Adrenal gland (tissue), 9 donors: ENCODE measurements at regions not wholly inside any gene's neighbourhood (a gene's known extent, or its start where the extent isn't known, plus 50 kb on each side); places are given as distances from the start of the nearest gene placed in this dataset.

Experiments used
- DNase-seq, 7 donors: peaks; one replicate each; pipeline ENCODE4 v3.0.0-alpha.2; 2019 to 2020
- H3K27ac ChIP-seq, 5 donors: fragments of 200-600 bp; sonication (generic) in 4 of 5; 1 replicate in 3 of 5; 2 replicates in 2 of 5; pipeline versions ENCODE4 v1.5.1 to v1.8.0; 2016 to 2020; ENCODE audit warnings: mild to moderate bottlenecking in 1 of 5
- H3K27me3 ChIP-seq: fragments of 200-600 bp; 2 replicates; pipeline ENCODE4 v1.8.0; 2021
- H3K36me3 ChIP-seq, 2 donors: fragments of 200-600 bp; replicated peaks in 1 of 2; 1 replicate in 1 of 2; 2 replicates in 1 of 2; pipeline versions ENCODE4 v1.5.1 to v1.8.0; 2018 to 2022
- H3K4me1 ChIP-seq, 2 donors: fragments of 200-600 bp; replicated peaks in 1 of 2; 1 replicate in 1 of 2; 2 replicates in 1 of 2; pipeline versions ENCODE4 v1.5.1 to v1.8.0; 2018 to 2021
- H3K4me3 ChIP-seq, 4 donors: fragments of 200-600 bp; sonication (generic) in 3 of 4; one replicate each; pipeline ENCODE4 v1.5.1; 2016 to 2018
- H3K9me3 ChIP-seq, 3 donors: fragments of 200-600 bp; sonication (generic) in 1 of 3; replicated peaks in 1 of 3; 1 replicate in 2 of 3; 2 replicates in 1 of 3; pipeline versions ENCODE4 v1.5.1 to v1.8.0; 2016 to 2021
- CTCF ChIP-seq, 6 experiments: fragments of 450-650 bp in 4 of 6; fragments of 200-600 bp in 2 of 6; sonication (generic) in 1 of 6; IDR thresholded peaks; 1 replicate in 5 of 6; 2 replicates in 1 of 6; pipeline versions ENCODE4 v1.5.1 to v1.8.0; 2016 to 2021; ENCODE audit warnings: antibody characterized with exemption in 6 of 6, mild to moderate bottlenecking in 2 of 6, moderate library complexity in 1 of 6
- POLR2A ChIP-seq, 2 donors: fragments of 450-650 bp; IDR thresholded peaks; one replicate each; pipeline ENCODE4 v1.6.1; 2017; ENCODE audit warnings: antibody characterized with exemption in 2 of 2, mild to moderate bottlenecking in 2 of 2, moderate library complexity in 1 of 2
- WGBS, 4 donors: extraction: QIAGEN DNeasy Blood & Tissue Kit in 2 of 4; methylation state at CpG; one replicate each; pipeline versions ENCODE4 v1.1.5 to v1.1.7; 2013 to 2017; 5-methylcytosine and 5-hydroxymethylcytosine counted together
- intact Hi-C, 2 donors: fragments of 100-400 bp; cut with DNase I; formaldehyde crosslinking; loops; one replicate each; pipeline versions ENCODE4 v1.14.1 to v1.15.0; 2022 to 2023
- donor health status: healthy with polysubstance abuse.
- donor health status: Bipolar disorder and iron deficiency.
- donor health status: DM: yes; HTN: yes; CAD: no.
- donor health status: DM: no; HTN: no; CAD: no.
- donor health status: DM: no; HTN: no; CAD: no.

DNA sequence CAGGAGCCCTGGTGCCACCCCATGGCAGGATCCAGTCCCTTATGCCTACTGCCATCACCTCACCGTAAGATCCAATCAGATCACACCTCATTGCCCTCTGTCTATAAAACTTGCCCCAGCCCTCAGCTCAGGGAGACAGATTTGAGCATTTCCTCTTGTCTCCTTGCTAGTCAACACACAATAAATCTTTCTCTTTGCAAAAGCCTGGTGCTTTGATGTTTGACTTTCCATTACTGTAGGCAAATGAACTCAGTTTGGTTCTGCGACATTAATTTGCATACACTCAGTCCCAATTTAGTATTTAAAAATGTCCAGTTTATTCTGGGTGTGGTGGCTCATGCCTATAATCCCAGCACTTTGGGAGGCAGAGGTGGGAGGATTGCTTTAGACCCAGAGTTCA lies 188.4 kb downstream of the AEBP2 start:
- Histone ChIP-seq H3K4me3 (no peak overlapping the region), H3K27ac (no peak overlapping the region), H3K27me3 (no peaks in the 10 kb centered on the region), H3K9me3 (no peaks in the 10 kb centered on the region), H3K4me1 (no peaks in the 10 kb centered on the region), H3K36me3 (no peaks in the 10 kb centered on the region)
- WGBS, 4 donors = 64 to 97% (median 81%) methylated on average over 2 of the region's 2 CpGs
- no peak for TF ChIP-seq POLR2A (IDR thresholded peaks at IDR 0.05)
- no peak for TF ChIP-seq CTCF (IDR thresholded peaks at IDR 0.05)
- intact Hi-C loops = no loop called here
- no peak for DNase-seq

DNA sequence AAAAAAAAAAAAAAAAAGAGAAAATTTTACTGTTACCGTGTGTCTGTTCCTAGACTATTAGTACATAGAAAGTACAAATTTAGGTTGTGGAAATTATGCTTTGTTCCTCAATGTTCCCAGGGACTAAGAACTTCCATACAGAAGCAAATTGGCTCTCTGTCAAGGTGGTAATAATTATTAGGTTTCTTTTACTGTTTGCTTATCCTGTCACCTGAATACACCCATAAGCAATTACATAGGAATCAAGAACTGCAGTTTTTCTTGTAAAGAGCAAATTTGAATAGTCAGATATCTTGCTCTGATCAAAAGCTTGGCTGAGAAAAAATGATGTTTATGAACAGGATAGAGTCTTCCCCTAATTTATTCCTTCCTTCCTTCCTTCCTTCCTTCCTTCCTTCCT lies 191.2 kb downstream of the AEBP2 start:
- H3K9me3 ChIP-seq = no peaks in the 10 kb centered on the region
- H3K36me3 ChIP-seq = no peaks in the 10 kb centered on the region
- DNase-seq = no peak
- H3K4me1 ChIP-seq = no peaks in the 10 kb centered on the region
- TF ChIP-seq CTCF (IDR thresholded peaks at IDR 0.05) (no peak), POLR2A (IDR thresholded peaks at IDR 0.05) (no peak)
- no peak overlapping the region for H3K4me3 ChIP-seq
- 77 to 93% (median 88%) methylated on average over 1 of the region's 1 CpG for WGBS, 4 donors
- intact Hi-C loops = no loop called here
- H3K27ac ChIP-seq = no peak overlapping the region
- no peaks in the 10 kb centered on the region for H3K27me3 ChIP-seq

DNA sequence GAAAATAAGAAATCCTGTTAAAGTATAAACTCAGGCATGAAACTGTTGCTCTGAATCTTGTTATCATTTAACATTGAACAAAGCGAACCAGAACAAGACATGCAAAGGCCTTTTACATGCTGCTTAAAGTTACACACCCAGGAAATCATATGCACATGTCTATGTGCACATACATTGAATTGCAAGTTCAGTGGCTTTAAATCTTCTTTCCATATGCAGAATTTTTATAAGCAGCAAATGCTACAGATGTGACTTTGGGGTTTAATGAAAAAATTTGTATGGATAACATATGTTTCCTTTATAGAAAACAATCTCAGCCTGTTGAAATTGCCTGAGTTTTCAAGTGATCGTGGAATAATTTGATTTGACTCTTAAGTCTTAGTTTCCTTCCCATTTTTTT lies 193.9 kb downstream of the AEBP2 start:
- no peak for TF ChIP-seq POLR2A (IDR thresholded peaks at IDR 0.05)
- no peak for TF ChIP-seq CTCF (IDR thresholded peaks at IDR 0.05)
- H3K27ac ChIP-seq = no peak overlapping the region
- WGBS, 4 donors = 85 to 93% (median 88%) methylated on average over 2 of the region's 2 CpGs
- H3K27me3 ChIP-seq = no peaks in the 10 kb centered on the region
- H3K4me1 ChIP-seq = peaks cover 0 to 7% of the 10 kb centered on the region in 2 donors
- H3K4me3 ChIP-seq = no peak overlapping the region
- H3K36me3 ChIP-seq = no peaks in the 10 kb centered on the region
- no peaks in the 10 kb centered on the region for H3K9me3 ChIP-seq
- intact Hi-C loops = no loop called here
- no peak for DNase-seq

DNA sequence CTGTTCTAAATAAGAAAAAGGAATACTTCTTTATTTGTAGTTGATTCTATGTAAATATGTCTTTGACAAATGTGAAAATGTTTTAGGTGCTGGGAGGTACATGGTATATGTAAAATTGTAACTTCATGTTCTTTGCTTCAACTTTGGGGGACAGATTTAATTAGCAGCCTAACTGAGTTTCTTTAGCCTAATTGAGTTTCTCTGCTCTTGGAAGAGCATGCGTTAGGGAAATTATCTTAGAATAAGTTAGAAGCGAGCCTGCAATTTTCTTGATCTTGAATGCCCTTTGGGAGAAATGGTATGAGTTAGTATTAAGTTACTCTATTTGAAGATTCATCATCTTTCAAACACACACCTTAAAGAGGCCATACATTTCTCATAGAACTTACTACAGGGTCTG lies 194.3 kb downstream of the AEBP2 start:
- WGBS, 4 donors = 91 to 97% (median 93%) methylated on average over 2 of the region's 2 CpGs
- H3K36me3 ChIP-seq = no peaks in the 10 kb centered on the region
- no peaks in the 10 kb centered on the region for H3K9me3 ChIP-seq
- H3K4me3 ChIP-seq = no peak overlapping the region
- H3K4me1 ChIP-seq = peaks cover 0 to 7% of the 10 kb centered on the region in 2 donors
- intact Hi-C loops = no loop called here
- no peak overlapping the region for H3K27ac ChIP-seq
- TF ChIP-seq CTCF (IDR thresholded peaks at IDR 0.05) = no peak
- no peak for TF ChIP-seq POLR2A (IDR thresholded peaks at IDR 0.05)
- no peaks in the 10 kb centered on the region for H3K27me3 ChIP-seq
- no peak for DNase-seq
